Caco-2 (cell line): ENCODE measurements at regions not wholly inside any gene's neighbourhood (a gene's known extent, or its start where the extent isn't known, plus 50 kb on each side); places are given as distances from the start of the nearest gene placed in this dataset.

Source experiments
- BruUV-seq: library from RNA; stranded (reverse); fragments of 400-500 nt; replicated peaks from 2 replicates; lab custom pipeline; 2021; lab: Mats Ljungman, UMichigan
- CTCF ChIA-PET: fragments of 300-600 bp; sonication (Branson Sonifier 250); formaldehyde crosslinking; loops from one replicate; lab custom pipeline; 2022; ENCODE audit warnings: antibody characterized with exemption; lab: Charles Lee
- POLR2A ChIA-PET: fragments of 300-600 bp; sonication (Branson Sonifier 250); formaldehyde crosslinking; loops from one replicate; lab custom pipeline; 2022; ENCODE audit warnings: antibody characterized with exemption; lab: Charles Lee
- DNase-seq, 2 experiments: peaks; one replicate each; pipeline versions ENCODE4 v3.0.0 to v3.0.0-alpha.2; 2020 to 2022
- H3K27me3 ChIP-seq: replicated peaks from 2 replicates; pipeline ENCODE4 v1.6.0; 2011; ENCODE audit warnings: low read length; ENCODE audit not compliant: control insufficient read depth, insufficient read depth
- H3K36me3 ChIP-seq: 2 replicates; pipeline ENCODE4 v1.5.1; 2011; ENCODE audit warnings: low read length; ENCODE audit not compliant: control insufficient read depth, insufficient read depth
- H3K4me1 ChIP-seq: fragments of 250-450 bp; sonication (Bioruptor Pico); 2 replicates; pipeline ENCODE4 v1.5.1; 2020; ENCODE audit warnings: mild to moderate bottlenecking
- H3K4me3 ChIP-seq: 2 replicates; pipeline ENCODE4 v1.5.1; 2011; ENCODE audit warnings: low read depth, mild to moderate bottlenecking, control low read depth, low read length
- H3K9me3 ChIP-seq: fragments of 250-450 bp; sonication (Bioruptor Pico); 2 replicates; pipeline ENCODE4 v1.5.1; 2020; ENCODE audit warnings: mild to moderate bottlenecking, moderate library complexity
- H3K27ac Mint-ChIP-seq: one replicate; pipeline ENCODE4 v1.8.0; 2022; ENCODE audit warnings: mixed read lengths; ENCODE audit not compliant: unreplicated experiment
- H3K27me3 Mint-ChIP-seq: one replicate; pipeline ENCODE4 v1.8.0; 2022; ENCODE audit warnings: mixed read lengths; ENCODE audit not compliant: insufficient read depth, unreplicated experiment
- H3K36me3 Mint-ChIP-seq: one replicate; pipeline ENCODE4 v1.8.0; 2022; ENCODE audit warnings: mild to moderate bottlenecking, mixed read lengths; ENCODE audit not compliant: insufficient read depth, unreplicated experiment
- H3K4me1 Mint-ChIP-seq: one replicate; pipeline ENCODE4 v1.8.0; 2022; ENCODE audit warnings: low read depth, mixed read lengths; ENCODE audit not compliant: unreplicated experiment
- H3K4me3 Mint-ChIP-seq: one replicate; pipeline ENCODE4 v1.8.0; 2022; ENCODE audit warnings: mild to moderate bottlenecking, moderate library complexity, mixed read lengths; ENCODE audit not compliant: unreplicated experiment
- H3K9me3 Mint-ChIP-seq: one replicate; pipeline ENCODE4 v1.8.0; 2022; ENCODE audit warnings: mixed read lengths; ENCODE audit not compliant: unreplicated experiment
- intact Hi-C: fragments of 100-400 bp; cut with micrococcal nuclease; formaldehyde crosslinking; loops from one replicate; pipeline ENCODE4 v1.10.0; 2022; ENCODE audit not compliant: unreplicated experiment
- TF ChIP-seq, protein P1 (sequence below), 2 experiments: fragments of 200-600 bp in 1 of 2; IDR thresholded peaks; 1 replicate in 1 of 2; 2 replicates in 1 of 2; pipeline versions ENCODE4 v1.5.1 to v1.8.0; 2011 to 2022; ENCODE audit warnings: antibody characterized with exemption in 1 of 2, control low read depth in 1 of 2, inconsistent platforms in 1 of 2, low read depth in 1 of 2, low read length in 1 of 2, mild to moderate bottlenecking in 1 of 2, moderate library complexity in 1 of 2; ENCODE audit not compliant: insufficient read depth in 1 of 2, severe bottlenecking in 1 of 2, unreplicated experiment in 1 of 2

- no peak overlapping the region for H3K4me3 Mint-ChIP-seq
- no peaks in the 10 kb centered on the region for H3K36me3 ChIP-seq
- H3K9me3 ChIP-seq: no peaks in the 10 kb centered on the region
- ChIA-PET CTCF (no interaction called here), POLR2A (no interaction called here)
- no TSS peak for BruUV-seq
- TF ChIP-seq, protein P1, sequence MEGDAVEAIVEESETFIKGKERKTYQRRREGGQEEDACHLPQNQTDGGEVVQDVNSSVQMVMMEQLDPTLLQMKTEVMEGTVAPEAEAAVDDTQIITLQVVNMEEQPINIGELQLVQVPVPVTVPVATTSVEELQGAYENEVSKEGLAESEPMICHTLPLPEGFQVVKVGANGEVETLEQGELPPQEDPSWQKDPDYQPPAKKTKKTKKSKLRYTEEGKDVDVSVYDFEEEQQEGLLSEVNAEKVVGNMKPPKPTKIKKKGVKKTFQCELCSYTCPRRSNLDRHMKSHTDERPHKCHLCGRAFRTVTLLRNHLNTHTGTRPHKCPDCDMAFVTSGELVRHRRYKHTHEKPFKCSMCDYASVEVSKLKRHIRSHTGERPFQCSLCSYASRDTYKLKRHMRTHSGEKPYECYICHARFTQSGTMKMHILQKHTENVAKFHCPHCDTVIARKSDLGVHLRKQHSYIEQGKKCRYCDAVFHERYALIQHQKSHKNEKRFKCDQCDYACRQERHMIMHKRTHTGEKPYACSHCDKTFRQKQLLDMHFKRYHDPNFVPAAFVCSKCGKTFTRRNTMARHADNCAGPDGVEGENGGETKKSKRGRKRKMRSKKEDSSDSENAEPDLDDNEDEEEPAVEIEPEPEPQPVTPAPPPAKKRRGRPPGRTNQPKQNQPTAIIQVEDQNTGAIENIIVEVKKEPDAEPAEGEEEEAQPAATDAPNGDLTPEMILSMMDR (IDR thresholded peaks at IDR 0.05; ENCODE audit: insufficient read depth in 1 of 2, low read depth in 1 of 2, low read length in 1 of 2, severe bottlenecking in 1 of 2, unreplicated experiment in 1 of 2): no peak
- H3K27me3 Mint-ChIP-seq: peaks cover 22% of the 10 kb centered on the region
- H3K4me1 Mint-ChIP-seq: no peaks in the 10 kb centered on the region
- intact Hi-C loops: no loop called here
- no peaks in the 10 kb centered on the region for H3K9me3 Mint-ChIP-seq
- H3K4me1 ChIP-seq: no peaks in the 10 kb centered on the region
- H3K27ac Mint-ChIP-seq: no peak overlapping the region
- H3K36me3 Mint-ChIP-seq: no peaks in the 10 kb centered on the region
- H3K27me3 ChIP-seq: no peaks in the 10 kb centered on the region
- no peak for DNase-seq
- no peak overlapping the region for H3K4me3 ChIP-seq
Measured at GRCh38 chr10:25818751-25819150, 115.3 kb upstream of the MYO3A start.

DNA sequence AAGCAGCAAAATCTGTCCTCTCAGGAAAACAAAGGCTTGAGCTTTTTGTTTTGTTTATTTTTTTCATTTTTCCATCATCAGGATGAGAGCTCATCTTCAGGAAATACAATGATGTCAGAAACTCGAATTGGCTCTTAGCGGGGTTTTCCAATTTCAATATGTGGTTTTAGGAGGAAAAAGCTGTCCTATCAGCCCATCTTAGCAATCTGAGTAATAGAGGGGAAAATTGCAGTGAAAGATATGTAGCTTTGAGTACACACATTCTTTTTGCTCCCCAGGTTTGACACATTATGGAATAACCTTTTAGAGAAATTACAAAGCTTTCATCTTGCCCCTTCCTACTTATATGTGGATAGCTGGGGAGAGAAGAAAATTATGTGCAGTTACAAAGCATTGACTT, 113.6 kb upstream of the MYO3A start:
- no peaks in the 10 kb centered on the region for H3K27me3 ChIP-seq
- H3K36me3 ChIP-seq: no peaks in the 10 kb centered on the region
- Mint-ChIP-seq H3K36me3 (no peaks in the 10 kb centered on the region), H3K9me3 (no peaks in the 10 kb centered on the region), H3K4me1 (no peaks in the 10 kb centered on the region), H3K27me3 (peaks cover 22% of the 10 kb centered on the region), H3K27ac (no peak overlapping the region), H3K4me3 (no peak overlapping the region)
- DNase-seq: no peak
- CTCF ChIA-PET: interaction anchor here (0.6 to 0.7 kb wide), 2 partner anchors 30 to 55 kb away, joined by 3 to 6 read pairs; no protein-coding TSS in a partner anchor
- no peaks in the 10 kb centered on the region for H3K4me1 ChIP-seq
- TF ChIP-seq, protein P1 (IDR thresholded peaks at IDR 0.05; ENCODE audit: insufficient read depth in 1 of 2, low read depth in 1 of 2, low read length in 1 of 2, severe bottlenecking in 1 of 2, unreplicated experiment in 1 of 2): no peak
- intact Hi-C loops: no loop called here
- POLR2A ChIA-PET: no interaction called here
- BruUV-seq: no TSS peak
- no peaks in the 10 kb centered on the region for H3K9me3 ChIP-seq
- H3K4me3 ChIP-seq: no peak overlapping the region

GRCh38 chr10:25820874-25821273, 113.2 kb upstream of the MYO3A start:
- Histone ChIP-seq H3K9me3 (no peaks in the 10 kb centered on the region), H3K36me3 (no peaks in the 10 kb centered on the region), H3K4me1 (no peaks in the 10 kb centered on the region), H3K4me3 (no peak overlapping the region), H3K27me3 (no peaks in the 10 kb centered on the region)
- DNase-seq: no peak
- intact Hi-C loops: no loop called here
- BruUV-seq: no TSS peak
- Mint-ChIP-seq H3K27me3 (peaks cover 22% of the 10 kb centered on the region), H3K9me3 (no peaks in the 10 kb centered on the region), H3K27ac (no peak overlapping the region), H3K4me3 (no peak overlapping the region), H3K4me1 (no peaks in the 10 kb centered on the region), H3K36me3 (no peaks in the 10 kb centered on the region)
- TF ChIP-seq, protein P1 (IDR thresholded peaks at IDR 0.05; ENCODE audit: insufficient read depth in 1 of 2, low read depth in 1 of 2, low read length in 1 of 2, severe bottlenecking in 1 of 2, unreplicated experiment in 1 of 2): no peak
- POLR2A ChIA-PET: no interaction called here
- CTCF ChIA-PET: interaction anchor here (0.6 to 0.7 kb wide), 2 partner anchors 30 to 55 kb away, joined by 3 to 6 read pairs; no protein-coding TSS in a partner anchor
